ENCODE measurements at regions not wholly inside any gene's neighbourhood (a gene's known extent, or its start where the extent isn't known, plus 50 kb on each side); places are given as distances from the start of the nearest gene placed in this dataset.

DNA sequence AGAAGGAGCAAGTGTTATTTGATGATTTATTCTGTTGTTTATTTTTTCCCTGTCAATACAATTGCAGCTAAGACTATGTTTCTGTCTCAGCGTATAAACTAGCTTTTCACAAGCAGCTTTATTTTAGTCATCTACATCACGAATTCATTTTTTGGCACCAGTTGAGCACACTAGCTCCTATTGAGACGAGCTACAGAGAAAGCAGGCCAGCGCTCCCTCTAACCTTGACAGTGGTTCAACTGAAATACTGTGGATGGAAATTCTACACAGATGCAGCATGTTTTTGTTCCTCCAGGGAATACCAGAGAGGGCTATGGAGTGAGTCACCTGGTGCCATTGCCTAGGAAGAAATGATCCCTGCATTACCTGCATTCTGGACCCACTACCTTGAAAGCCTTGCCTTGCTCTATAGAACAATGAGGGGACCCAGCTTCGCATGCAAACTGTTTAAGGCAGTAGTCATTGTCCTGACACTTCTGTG is 108.2 kb upstream of the ARHGAP42 start:
- TF ChIP-seq, protein P1, sequence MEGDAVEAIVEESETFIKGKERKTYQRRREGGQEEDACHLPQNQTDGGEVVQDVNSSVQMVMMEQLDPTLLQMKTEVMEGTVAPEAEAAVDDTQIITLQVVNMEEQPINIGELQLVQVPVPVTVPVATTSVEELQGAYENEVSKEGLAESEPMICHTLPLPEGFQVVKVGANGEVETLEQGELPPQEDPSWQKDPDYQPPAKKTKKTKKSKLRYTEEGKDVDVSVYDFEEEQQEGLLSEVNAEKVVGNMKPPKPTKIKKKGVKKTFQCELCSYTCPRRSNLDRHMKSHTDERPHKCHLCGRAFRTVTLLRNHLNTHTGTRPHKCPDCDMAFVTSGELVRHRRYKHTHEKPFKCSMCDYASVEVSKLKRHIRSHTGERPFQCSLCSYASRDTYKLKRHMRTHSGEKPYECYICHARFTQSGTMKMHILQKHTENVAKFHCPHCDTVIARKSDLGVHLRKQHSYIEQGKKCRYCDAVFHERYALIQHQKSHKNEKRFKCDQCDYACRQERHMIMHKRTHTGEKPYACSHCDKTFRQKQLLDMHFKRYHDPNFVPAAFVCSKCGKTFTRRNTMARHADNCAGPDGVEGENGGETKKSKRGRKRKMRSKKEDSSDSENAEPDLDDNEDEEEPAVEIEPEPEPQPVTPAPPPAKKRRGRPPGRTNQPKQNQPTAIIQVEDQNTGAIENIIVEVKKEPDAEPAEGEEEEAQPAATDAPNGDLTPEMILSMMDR (IDR thresholded peaks at IDR 0.05): no peak
- TF ChIP-seq ZFX (IDR thresholded peaks at IDR 0.05; ENCODE audit: borderline replicate concordance): no peak

All from 22Rv1 (cell line).